ENCODE measurements at regions not wholly inside any gene's neighbourhood (a gene's known extent, or its start where the extent isn't known, plus 50 kb on each side); places are given as distances from the start of the nearest gene placed in this dataset.
"Not testable (repeated sequence)": the region's sequence is repeated elsewhere in the genome, so short reads cannot be mapped to it uniquely, and the experiment has no call there.

GRCh38 chr12:34249271-34249670 is 227.0 kb downstream of the ALG10 start (continued):
- no peak for TF ChIP-seq PRDM15 (CRISPR knock-in tag; IDR thresholded peaks at IDR 0.05)
- no peak for TF ChIP-seq CHD4 (IDR thresholded peaks at IDR 0.05)

GRCh38 chr12:34251879-34252278 is 229.6 kb downstream of the ALG10 start:
- H3K27ac ChIP-seq (ENCODE audit: control insufficient read depth, insufficient read depth); H3K9me3 ChIP-seq (replicated peaks; ENCODE audit: control insufficient read depth, insufficient read depth, low read length); H3K9ac ChIP-seq (ENCODE audit: control insufficient read depth, insufficient read depth, low read length); H3K4me2 ChIP-seq (ENCODE audit: control insufficient read depth, insufficient read depth); in situ Hi-C loops (cut with MboI); H4K20me1 ChIP-seq (ENCODE audit: control insufficient read depth, insufficient read depth); RAD21 ChIA-PET (ENCODE audit: unreplicated experiment); CTCF ChIA-PET; H3K4me3 ChIP-seq; ATAC-seq; H2AFZ ChIP-seq (ENCODE audit: control insufficient read depth, low read depth, low read length); H3K4me1 ChIP-seq (ENCODE audit: control insufficient read depth, insufficient read depth, low read length); FAIRE-seq; POLR2A ChIA-PET; BruUV-seq (replicated peaks); intact Hi-C loops (cut with micrococcal nuclease; ENCODE audit: unreplicated experiment); H3K79me2 ChIP-seq (ENCODE audit: control insufficient read depth, insufficient read depth, low read length); DNase-seq (ENCODE audit: low read depth, low spot score); SMC1A ChIA-PET (ENCODE audit: uncharacterized antibody, unreplicated experiment); H3K36me3 ChIP-seq (ENCODE audit: control insufficient read depth in 2 of 2, insufficient read depth in 2 of 2, low read length in 1 of 2); H3K27me3 ChIP-seq (replicated peaks in 1 of 2; ENCODE audit: control insufficient read depth in 2 of 2, insufficient read depth in 2 of 2, low read length in 1 of 2): not testable (repeated sequence)
- WGBS (ENCODE audit: insufficient coverage, insufficient replicate concordance, low lambda C conversion rate, missing lambda C conversion rate): 32% methylated on average over 4 of the region's 4 CpGs

DNA sequence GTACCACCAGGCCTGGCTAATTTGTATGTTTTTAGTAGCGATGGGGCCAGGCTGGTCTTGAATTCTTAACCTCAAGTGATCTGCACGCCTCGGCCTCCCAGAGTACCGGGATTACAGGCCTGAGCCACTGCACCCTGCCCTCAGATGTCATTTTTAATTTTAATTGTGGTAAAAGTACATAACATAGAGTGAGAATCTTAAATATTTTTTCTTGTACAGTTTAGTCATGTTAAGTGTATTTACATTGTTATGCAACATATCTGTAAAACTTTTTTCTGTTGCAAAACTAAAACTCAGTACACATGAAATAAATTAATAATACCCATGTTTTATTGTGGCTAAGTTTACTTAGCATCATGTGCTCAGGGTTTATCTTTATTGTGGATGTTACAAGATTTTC is 231.4 kb downstream of the ALG10 start:
- POLR2A ChIA-PET: no interaction called here
- SMC1A ChIA-PET (ENCODE audit: uncharacterized antibody, unreplicated experiment): no interaction called here

More for the DNA sequence above, 231.4 kb downstream of the ALG10 start:
- Histone ChIP-seq H3K9me3 (replicated peaks; ENCODE audit: control insufficient read depth, insufficient read depth, low read length) (no peaks in the 10 kb centered on the region), H2AFZ (ENCODE audit: control insufficient read depth, low read depth, low read length) (no peak overlapping the region), H3K4me2 (ENCODE audit: control insufficient read depth, insufficient read depth) (no peak overlapping the region), H3K4me1 (ENCODE audit: control insufficient read depth, insufficient read depth, low read length) (no peaks in the 10 kb centered on the region), H3K27me3 (replicated peaks in 1 of 2; ENCODE audit: control insufficient read depth in 2 of 2, insufficient read depth in 2 of 2, low read length in 1 of 2) (no peaks in the 10 kb centered on the region), H3K79me2 (ENCODE audit: control insufficient read depth, insufficient read depth, low read length) (no peaks in the 10 kb centered on the region), H3K27ac (ENCODE audit: control insufficient read depth, insufficient read depth) (no peak overlapping the region), H4K20me1 (ENCODE audit: control insufficient read depth, insufficient read depth) (no peaks in the 10 kb centered on the region), H3K4me3 (no peak overlapping the region), H3K9ac (ENCODE audit: control insufficient read depth, insufficient read depth, low read length) (no peak overlapping the region), H3K36me3 (ENCODE audit: control insufficient read depth in 2 of 2, insufficient read depth in 2 of 2, low read length in 1 of 2) (no peaks in the 10 kb centered on the region)
- intact Hi-C loops (cut with micrococcal nuclease; ENCODE audit: unreplicated experiment): no loop called here
- no peak for ATAC-seq
- RAD21 ChIA-PET (ENCODE audit: unreplicated experiment): no interaction called here
- no peak for DNase-seq (ENCODE audit: low read depth, low spot score)
- no peak for FAIRE-seq
- CTCF ChIA-PET: no interaction called here
- 5% methylated on average over 4 of the region's 4 CpGs for WGBS (ENCODE audit: insufficient coverage, insufficient replicate concordance, low lambda C conversion rate, missing lambda C conversion rate)
- TF ChIP-seq HDAC2 (IDR thresholded peaks at IDR 0.05) (no peak), JUNB (IDR thresholded peaks at IDR 0.05) (no peak), POLR2AphosphoS5 (IDR thresholded peaks at IDR 0.05; ENCODE audit: low read length) (no peak)
- TF ChIP-seq, protein P1, sequence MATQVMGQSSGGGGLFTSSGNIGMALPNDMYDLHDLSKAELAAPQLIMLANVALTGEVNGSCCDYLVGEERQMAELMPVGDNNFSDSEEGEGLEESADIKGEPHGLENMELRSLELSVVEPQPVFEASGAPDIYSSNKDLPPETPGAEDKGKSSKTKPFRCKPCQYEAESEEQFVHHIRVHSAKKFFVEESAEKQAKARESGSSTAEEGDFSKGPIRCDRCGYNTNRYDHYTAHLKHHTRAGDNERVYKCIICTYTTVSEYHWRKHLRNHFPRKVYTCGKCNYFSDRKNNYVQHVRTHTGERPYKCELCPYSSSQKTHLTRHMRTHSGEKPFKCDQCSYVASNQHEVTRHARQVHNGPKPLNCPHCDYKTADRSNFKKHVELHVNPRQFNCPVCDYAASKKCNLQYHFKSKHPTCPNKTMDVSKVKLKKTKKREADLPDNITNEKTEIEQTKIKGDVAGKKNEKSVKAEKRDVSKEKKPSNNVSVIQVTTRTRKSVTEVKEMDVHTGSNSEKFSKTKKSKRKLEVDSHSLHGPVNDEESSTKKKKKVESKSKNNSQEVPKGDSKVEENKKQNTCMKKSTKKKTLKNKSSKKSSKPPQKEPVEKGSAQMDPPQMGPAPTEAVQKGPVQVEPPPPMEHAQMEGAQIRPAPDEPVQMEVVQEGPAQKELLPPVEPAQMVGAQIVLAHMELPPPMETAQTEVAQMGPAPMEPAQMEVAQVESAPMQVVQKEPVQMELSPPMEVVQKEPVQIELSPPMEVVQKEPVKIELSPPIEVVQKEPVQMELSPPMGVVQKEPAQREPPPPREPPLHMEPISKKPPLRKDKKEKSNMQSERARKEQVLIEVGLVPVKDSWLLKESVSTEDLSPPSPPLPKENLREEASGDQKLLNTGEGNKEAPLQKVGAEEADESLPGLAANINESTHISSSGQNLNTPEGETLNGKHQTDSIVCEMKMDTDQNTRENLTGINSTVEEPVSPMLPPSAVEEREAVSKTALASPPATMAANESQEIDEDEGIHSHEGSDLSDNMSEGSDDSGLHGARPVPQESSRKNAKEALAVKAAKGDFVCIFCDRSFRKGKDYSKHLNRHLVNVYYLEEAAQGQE (IDR thresholded peaks at IDR 0.05; ENCODE audit: low read depth, low read length): no peak
- TF ChIP-seq, protein P2, sequence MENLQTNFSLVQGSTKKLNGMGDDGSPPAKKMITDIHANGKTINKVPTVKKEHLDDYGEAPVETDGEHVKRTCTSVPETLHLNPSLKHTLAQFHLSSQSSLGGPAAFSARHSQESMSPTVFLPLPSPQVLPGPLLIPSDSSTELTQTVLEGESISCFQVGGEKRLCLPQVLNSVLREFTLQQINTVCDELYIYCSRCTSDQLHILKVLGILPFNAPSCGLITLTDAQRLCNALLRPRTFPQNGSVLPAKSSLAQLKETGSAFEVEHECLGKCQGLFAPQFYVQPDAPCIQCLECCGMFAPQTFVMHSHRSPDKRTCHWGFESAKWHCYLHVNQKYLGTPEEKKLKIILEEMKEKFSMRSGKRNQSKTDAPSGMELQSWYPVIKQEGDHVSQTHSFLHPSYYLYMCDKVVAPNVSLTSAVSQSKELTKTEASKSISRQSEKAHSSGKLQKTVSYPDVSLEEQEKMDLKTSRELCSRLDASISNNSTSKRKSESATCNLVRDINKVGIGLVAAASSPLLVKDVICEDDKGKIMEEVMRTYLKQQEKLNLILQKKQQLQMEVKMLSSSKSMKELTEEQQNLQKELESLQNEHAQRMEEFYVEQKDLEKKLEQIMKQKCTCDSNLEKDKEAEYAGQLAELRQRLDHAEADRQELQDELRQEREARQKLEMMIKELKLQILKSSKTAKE (IDR thresholded peaks at IDR 0.05; ENCODE audit: low read depth, poor library complexity, severe bottlenecking): no peak
- in situ Hi-C loops (cut with MboI): no loop called here
- BruUV-seq (replicated peaks): no TSS peak
